ENCODE measurements at regions not wholly inside any gene's neighbourhood (a gene's known extent, or its start where the extent isn't known, plus 50 kb on each side); places are given as distances from the start of the nearest gene placed in this dataset.

GRCh38 chr13:75120085-75120484 is 361.9 kb downstream of the TBC1D4 start (continued):
- TF ChIP-seq UBTF (CRISPR knock-in tag; IDR thresholded peaks at IDR 0.05) = no peak
- no peak for TF ChIP-seq ZHX2 (IDR thresholded peaks at IDR 0.05; ENCODE audit: low read depth)
- no peak for TF ChIP-seq ZHX2 (CRISPR knock-in tag; IDR thresholded peaks at IDR 0.05; ENCODE audit: borderline replicate concordance)
- no peak for TF ChIP-seq KLF12 (CRISPR knock-in tag; IDR thresholded peaks at IDR 0.05; ENCODE audit: borderline replicate concordance)
- no peak for TF ChIP-seq ZNF607 (CRISPR knock-in tag; IDR thresholded peaks at IDR 0.05; ENCODE audit: borderline replicate concordance)
- no peak for TF ChIP-seq ZNF17 (CRISPR knock-in tag; IDR thresholded peaks at IDR 0.05)
- TF ChIP-seq ZNF280B (CRISPR knock-in tag; IDR thresholded peaks at IDR 0.05; ENCODE audit: borderline replicate concordance) = no peak
- no peak for TF ChIP-seq ZFP36L1 (CRISPR knock-in tag; IDR thresholded peaks at IDR 0.05)
- TF ChIP-seq ZNF207 (IDR thresholded peaks at IDR 0.05; ENCODE audit: borderline replicate concordance) = no peak
- no peak for TF ChIP-seq IRX3 (CRISPR knock-in tag; IDR thresholded peaks at IDR 0.05; ENCODE audit: borderline replicate concordance, low read depth)
- TF ChIP-seq SATB2 (CRISPR knock-in tag; IDR thresholded peaks at IDR 0.05) = no peak
